ENCODE measurements at regions not wholly inside any gene's neighbourhood (a gene's known extent, or its start where the extent isn't known, plus 50 kb on each side); places are given as distances from the start of the nearest gene placed in this dataset.

DNA sequence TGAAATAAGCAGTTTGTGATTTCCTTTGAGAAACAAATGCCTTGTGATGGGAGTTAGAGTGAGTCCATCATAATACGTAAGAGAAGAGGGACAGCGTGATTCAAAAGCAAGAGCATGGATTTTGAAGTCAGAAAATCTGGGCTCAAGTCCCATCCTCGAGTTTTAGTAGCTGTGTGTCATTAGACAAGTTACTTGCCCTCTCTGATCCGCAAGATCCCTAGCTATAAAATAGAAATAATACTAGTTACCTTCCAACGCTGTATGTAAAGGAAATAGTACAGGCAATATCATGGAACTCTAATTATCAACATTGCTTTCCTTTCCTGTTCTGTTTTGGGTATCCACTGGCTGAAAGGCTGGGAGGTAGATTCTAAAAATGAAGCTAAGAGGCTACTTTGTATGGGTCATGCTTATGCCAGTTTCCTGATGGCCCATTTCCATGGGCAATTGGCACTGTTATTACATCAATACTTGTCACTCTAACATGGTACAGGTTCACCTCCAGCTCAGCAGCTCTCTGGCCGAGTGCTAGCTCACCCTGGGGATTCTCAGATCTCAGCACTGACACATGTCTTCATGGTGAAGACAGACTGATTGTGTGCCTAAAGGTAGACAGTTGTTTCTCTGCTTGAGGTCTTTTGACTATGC is 241.7 kb upstream of the KLF4 start:
- TF ChIP-seq, protein P1, sequence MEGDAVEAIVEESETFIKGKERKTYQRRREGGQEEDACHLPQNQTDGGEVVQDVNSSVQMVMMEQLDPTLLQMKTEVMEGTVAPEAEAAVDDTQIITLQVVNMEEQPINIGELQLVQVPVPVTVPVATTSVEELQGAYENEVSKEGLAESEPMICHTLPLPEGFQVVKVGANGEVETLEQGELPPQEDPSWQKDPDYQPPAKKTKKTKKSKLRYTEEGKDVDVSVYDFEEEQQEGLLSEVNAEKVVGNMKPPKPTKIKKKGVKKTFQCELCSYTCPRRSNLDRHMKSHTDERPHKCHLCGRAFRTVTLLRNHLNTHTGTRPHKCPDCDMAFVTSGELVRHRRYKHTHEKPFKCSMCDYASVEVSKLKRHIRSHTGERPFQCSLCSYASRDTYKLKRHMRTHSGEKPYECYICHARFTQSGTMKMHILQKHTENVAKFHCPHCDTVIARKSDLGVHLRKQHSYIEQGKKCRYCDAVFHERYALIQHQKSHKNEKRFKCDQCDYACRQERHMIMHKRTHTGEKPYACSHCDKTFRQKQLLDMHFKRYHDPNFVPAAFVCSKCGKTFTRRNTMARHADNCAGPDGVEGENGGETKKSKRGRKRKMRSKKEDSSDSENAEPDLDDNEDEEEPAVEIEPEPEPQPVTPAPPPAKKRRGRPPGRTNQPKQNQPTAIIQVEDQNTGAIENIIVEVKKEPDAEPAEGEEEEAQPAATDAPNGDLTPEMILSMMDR (IDR thresholded peaks at IDR 0.05): no peak
- TF ChIP-seq POLR2A (IDR thresholded peaks at IDR 0.05): no peak

Measured in right lobe of liver (tissue), 4 donors.